GM18907 (cell line): ENCODE measurements at regions not wholly inside any gene's neighbourhood (a gene's known extent, or its start where the extent isn't known, plus 50 kb on each side); places are given as distances from the start of the nearest gene placed in this dataset.
"Not testable (repeated sequence)": the region's sequence is repeated elsewhere in the genome, so short reads cannot be mapped to it uniquely, and the experiment has no call there.

Source experiments
- ATAC-seq: cut with Tn5 transposase; IDR thresholded peaks from one replicate; pipeline ENCODE4 v1.9.1; 2021; ENCODE audit warnings: mild to moderate bottlenecking, moderate library complexity; ENCODE audit not compliant: unreplicated experiment

- no peak for ATAC-seq
These were observed 254.1 kb upstream of the IGFBP7 start for GRCh38 chr4:57364255-57364654.

- ATAC-seq = no peak
These were observed 253.2 kb upstream of the IGFBP7 start for GRCh38 chr4:57363346-57363745.

- no peak for ATAC-seq
These were observed 250.5 kb upstream of the IGFBP7 start for GRCh38 chr4:57360681-57361080.

GRCh38 chr4:57355101-57355665 lies 245.0 kb upstream of the IGFBP7 start:
- ATAC-seq = no peak

GRCh38 chr4:57351731-57352130 lies 241.5 kb upstream of the IGFBP7 start:
- ATAC-seq = no peak

GRCh38 chr4:57344296-57344695 lies 234.1 kb upstream of the IGFBP7 start:
- no peak for ATAC-seq

GRCh38 chr4:57342411-57342810 lies 232.2 kb upstream of the IGFBP7 start:
- no peak for ATAC-seq

- not testable (repeated sequence) for ATAC-seq
These were observed 228.7 kb upstream of the IGFBP7 start for GRCh38 chr4:57338861-57339260.

GRCh38 chr4:57333684-57334083 lies 223.5 kb upstream of the IGFBP7 start:
- ATAC-seq = no peak

GRCh38 chr4:57331959-57332358 lies 221.8 kb upstream of the IGFBP7 start:
- no peak for ATAC-seq

GRCh38 chr4:57329279-57329678 lies 219.1 kb upstream of the IGFBP7 start:
- ATAC-seq = no peak

- no peak for ATAC-seq
These were observed 214.6 kb upstream of the IGFBP7 start for GRCh38 chr4:57324673-57325307.

GRCh38 chr4:57320849-57321248 lies 210.7 kb upstream of the IGFBP7 start:
- ATAC-seq = no peak

GRCh38 chr4:57320217-57320616 lies 210.0 kb upstream of the IGFBP7 start:
- ATAC-seq = no peak

- no peak for ATAC-seq
These were observed 208.5 kb upstream of the IGFBP7 start for GRCh38 chr4:57318703-57319102.

- ATAC-seq = no peak
These were observed 204.5 kb upstream of the IGFBP7 start for GRCh38 chr4:57314636-57315035.

- no peak for ATAC-seq
These were observed 202.1 kb upstream of the IGFBP7 start for GRCh38 chr4:57312296-57312695.

- no peak for ATAC-seq
These were observed 199.5 kb upstream of the IGFBP7 start for GRCh38 chr4:57309658-57310057.

GRCh38 chr4:57308301-57308700 lies 198.1 kb upstream of the IGFBP7 start:
- ATAC-seq = no peak

- no peak for ATAC-seq
These were observed 195.7 kb upstream of the IGFBP7 start for GRCh38 chr4:57305836-57306235.

GRCh38 chr4:57303012-57303751 lies 193.0 kb upstream of the IGFBP7 start:
- no peak for ATAC-seq

- ATAC-seq = not testable (repeated sequence)
These were observed 190.1 kb upstream of the IGFBP7 start for GRCh38 chr4:57300300-57300699.
